Heart left ventricle (tissue), 13 donors: ENCODE measurements at regions not wholly inside any gene's neighbourhood (a gene's known extent, or its start where the extent isn't known, plus 50 kb on each side); places are given as distances from the start of the nearest gene placed in this dataset.

ENCODE experiments used
- CTCF ChIP-seq, 12 donors: fragments of 200-600 bp; sonication (generic) in 4 of 12; IDR thresholded peaks; one replicate each; pipeline versions ENCODE4 v1.5.0 to v1.8.0; 2018 to 2022; ENCODE audit warnings: antibody characterized with exemption in 12 of 12, mild to moderate bottlenecking in 5 of 12
- POLR2A ChIP-seq, 2 donors: fragments of 450-650 bp; IDR thresholded peaks; one replicate each; pipeline ENCODE4 v1.6.1; 2017; ENCODE audit warnings: antibody characterized with exemption in 2 of 2, mild to moderate bottlenecking in 2 of 2, moderate library complexity in 2 of 2
- donor health status: ischemic (EF 13 %, LVEDD 7.1; RV severe dilation, severe dysfunction).
- donor health status: DM: no; HTN: yes; CAD: no.
- donor health status: DM: no; HTN: no; CAD: no.
- donor health status: ischemic (EF 25% LVEDD 6.9; RV normal size, moderate dysfunction).
- donor health status: ischemic (EF 25% LVEDD 5.7; RV mildly dilated, moderate dysfunction).
- donor health status: ischemic (EF 35%, LVEDD 5.7; RV mildly dilated, moderate dysfunction).
- donor health status: nonischemic (EF 11% LVEDD 7.7; RV severe dilation, severe dysfunction).
- donor health status: DM: yes; HTN: yes; CAD: no.
- donor health status: PGD.
- donor health status: ischemic (EF 29% LVEDD 5.4; RV normal size, mild dysfunction).
- donor health status: nonischemic (EF 23%, LVEDD 6.1; RV moderate dilation, normal function).

- TF ChIP-seq CTCF (IDR thresholded peaks at IDR 0.05) (no peak), POLR2A (IDR thresholded peaks at IDR 0.05) (no peak)
Measured at GRCh38 chr20:11992426-11992825, 74.7 kb downstream of the BTBD3 start.
